T-helper 1 cell treated with Interleukin-12 subunit alpha and Interleukin-12 subunit beta and Interleukin-4 antibody, amounts not matched to agents 30 ng/mL and 1 ng/mL, for 36 hours (primary cell): ENCODE measurements at regions not wholly inside any gene's neighbourhood (a gene's known extent, or its start where the extent isn't known, plus 50 kb on each side); places are given as distances from the start of the nearest gene placed in this dataset.
"Not testable (repeated sequence)": the region's sequence is repeated elsewhere in the genome, so short reads cannot be mapped to it uniquely, and the experiment has no call there.

Source experiments
- intact Hi-C: fragments of 100-400 bp; cut with micrococcal nuclease; formaldehyde crosslinking; loops from one replicate; pipeline ENCODE4 v1.15.1; 2024

- intact Hi-C loops: not testable (repeated sequence)
Measured at GRCh38 chr2:87483093-87483680, 264.7 kb upstream of the PLGLB2 start.

GRCh38 chr2:87484363-87484762 lies 263.5 kb upstream of the PLGLB2 start:
- intact Hi-C loops: not testable (repeated sequence)

- intact Hi-C loops: not testable (repeated sequence)
Measured at GRCh38 chr2:87485455-87485854, 262.4 kb upstream of the PLGLB2 start.

DNA sequence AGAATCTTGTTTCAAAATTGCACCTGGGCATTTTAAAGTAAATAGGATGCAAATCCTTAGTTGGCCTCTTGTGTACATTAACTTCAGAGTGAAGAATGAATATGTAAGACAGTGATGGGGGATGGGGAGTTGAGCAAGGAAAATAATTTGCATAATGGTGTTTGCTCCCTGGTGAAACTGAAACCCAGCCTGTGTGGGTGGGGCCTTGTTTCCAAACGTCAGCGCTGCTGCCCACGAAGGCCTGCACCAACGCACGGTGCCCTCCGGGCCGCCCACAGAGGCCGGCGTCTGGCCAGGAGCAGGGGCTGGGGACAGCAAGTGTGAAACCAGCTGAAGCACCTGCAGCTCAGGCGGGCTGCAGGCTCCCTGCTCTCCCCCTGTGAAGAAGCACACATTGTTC lies 262.0 kb upstream of the PLGLB2 start:
- intact Hi-C loops: not testable (repeated sequence)

GRCh38 chr2:87486413-87486812 lies 261.5 kb upstream of the PLGLB2 start:
- intact Hi-C loops: not testable (repeated sequence)

DNA sequence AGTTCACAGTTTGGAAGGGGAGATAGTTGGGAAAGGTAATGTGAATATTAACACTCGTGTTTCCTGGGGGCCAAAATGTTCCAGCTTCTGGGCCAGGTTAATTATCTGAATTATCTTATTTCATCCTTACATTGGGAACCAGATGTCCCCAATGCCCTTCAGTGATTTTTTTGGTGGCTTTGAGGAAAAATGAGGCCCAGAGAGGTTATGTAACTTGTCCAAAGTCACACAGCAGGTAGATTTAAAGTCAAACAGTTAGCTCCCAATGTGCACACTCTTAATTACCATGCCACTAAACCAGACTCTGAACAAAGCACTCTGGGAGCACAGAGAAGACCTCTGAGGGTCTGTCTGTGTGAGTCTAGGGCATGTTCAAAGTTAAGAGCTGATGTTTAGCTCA lies 259.9 kb upstream of the PLGLB2 start:
- intact Hi-C loops: not testable (repeated sequence)

- intact Hi-C loops: not testable (repeated sequence)
Measured at GRCh38 chr2:87488991-87489390, 258.9 kb upstream of the PLGLB2 start.

DNA sequence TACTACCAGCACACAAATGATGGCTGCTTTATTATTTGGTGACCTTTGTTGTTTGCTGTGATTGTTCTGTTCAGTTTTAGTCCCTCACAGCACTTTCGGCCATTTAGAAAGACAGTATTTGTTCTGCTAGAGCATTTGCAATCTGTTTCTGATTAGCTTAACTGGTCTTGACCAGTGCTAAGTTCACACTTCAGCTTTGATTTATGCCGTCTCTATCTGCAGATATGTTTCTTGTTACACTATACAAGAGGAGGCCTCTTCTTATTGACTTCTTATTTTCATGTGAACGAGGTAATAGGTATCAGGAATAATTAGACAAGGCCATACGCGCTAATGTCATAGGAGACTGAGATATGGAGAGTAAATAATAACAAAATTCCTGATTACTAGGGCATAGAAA lies 253.0 kb upstream of the PLGLB2 start:
- intact Hi-C loops: not testable (repeated sequence)

GRCh38 chr2:87495455-87495854 lies 252.4 kb upstream of the PLGLB2 start:
- intact Hi-C loops: not testable (repeated sequence)

DNA sequence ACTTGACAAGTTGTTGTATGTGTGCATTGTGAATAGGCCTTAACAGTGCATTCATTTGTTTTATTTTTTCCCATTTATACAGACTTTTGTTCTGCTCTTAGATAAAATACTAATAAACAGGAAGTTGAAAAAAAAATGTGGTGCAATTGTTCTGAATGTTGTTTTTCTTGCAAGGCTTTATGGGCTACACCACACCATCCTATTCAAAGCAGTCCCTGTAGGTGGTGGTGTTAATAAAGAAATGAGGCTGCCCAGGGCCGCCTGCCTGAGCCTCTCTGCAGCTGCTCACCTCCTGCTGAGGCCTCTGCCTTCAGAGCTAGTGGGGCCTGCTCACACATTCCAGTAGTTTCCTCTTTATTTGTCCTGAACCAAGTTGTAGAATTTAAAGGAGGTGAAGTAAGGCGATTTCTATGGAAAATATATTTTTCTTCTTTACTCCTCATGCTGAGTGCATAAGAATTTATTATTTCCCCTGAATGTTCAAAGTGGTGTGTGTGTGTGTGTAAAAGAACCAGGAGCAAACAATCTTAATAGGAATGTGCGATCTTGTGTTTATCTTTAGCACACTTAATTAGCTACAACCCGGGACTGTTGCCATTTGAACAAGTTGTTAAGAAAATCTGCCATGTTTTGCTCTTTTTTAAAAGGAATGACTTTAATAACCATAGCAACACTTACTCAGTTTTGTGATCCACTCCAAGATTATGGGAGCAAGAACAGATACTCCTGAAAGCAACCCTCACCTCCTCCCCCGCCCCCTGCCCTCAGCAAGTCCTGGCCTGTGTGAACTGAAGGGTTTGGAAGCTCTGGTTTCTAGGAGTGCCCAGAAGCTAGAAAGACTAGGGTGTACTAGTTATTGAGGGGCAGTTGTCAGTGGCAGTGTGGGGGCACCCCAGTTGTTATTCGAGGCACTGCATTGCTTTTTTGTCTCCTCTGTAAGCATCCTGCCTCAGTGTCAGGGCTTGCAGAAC lies 251.6 kb upstream of the PLGLB2 start:
- intact Hi-C loops: not testable (repeated sequence)

- intact Hi-C loops: not testable (repeated sequence)
Measured at GRCh38 chr2:87497135-87497534, 250.8 kb upstream of the PLGLB2 start.

GRCh38 chr2:87497700-87498099 lies 250.2 kb upstream of the PLGLB2 start:
- intact Hi-C loops: not testable (repeated sequence)

GRCh38 chr2:87498169-87498853 lies 249.6 kb upstream of the PLGLB2 start:
- intact Hi-C loops: not testable (repeated sequence)

- intact Hi-C loops: not testable (repeated sequence)
Measured at GRCh38 chr2:87498854-87499238, 249.0 kb upstream of the PLGLB2 start.

GRCh38 chr2:87499860-87500259 lies 248.0 kb upstream of the PLGLB2 start:
- intact Hi-C loops: not testable (repeated sequence)

DNA sequence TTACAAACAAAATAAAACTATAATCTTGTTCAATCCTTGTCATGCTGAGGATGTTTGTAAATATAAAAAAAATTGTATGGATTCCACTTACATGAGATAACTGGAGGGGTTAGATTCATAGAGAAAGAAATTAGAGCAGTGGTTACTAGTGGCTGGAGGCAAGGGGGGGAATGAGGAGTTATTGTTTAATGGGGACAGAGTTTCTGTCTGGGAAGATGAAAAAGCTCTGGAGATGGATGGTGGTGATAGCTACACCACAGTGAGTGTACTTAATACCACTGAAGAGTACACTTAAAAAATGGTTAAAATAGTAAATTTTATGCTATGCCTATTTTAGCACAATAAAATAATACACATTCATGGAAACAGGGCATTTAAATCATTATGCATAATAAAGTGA lies 247.5 kb upstream of the PLGLB2 start:
- intact Hi-C loops: not testable (repeated sequence)

DNA sequence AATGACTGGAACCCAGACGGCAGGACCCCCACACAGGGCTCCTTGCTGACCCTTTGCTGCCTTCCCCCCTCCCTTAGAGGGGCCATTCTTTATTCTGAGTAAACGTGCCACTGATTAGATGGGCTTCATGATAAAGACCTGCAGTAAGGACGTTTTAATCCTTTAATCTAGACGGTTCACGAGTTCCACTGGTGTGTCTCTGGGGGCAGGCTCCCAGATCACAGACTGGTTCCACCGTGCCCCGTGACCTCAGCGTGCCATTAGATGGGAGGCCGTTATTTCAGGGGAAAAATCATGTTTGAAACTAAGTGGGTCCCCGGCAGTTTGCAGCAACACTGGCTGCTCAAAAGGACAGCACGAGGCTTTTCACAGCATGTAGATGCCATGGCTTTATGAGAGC lies 246.9 kb upstream of the PLGLB2 start:
- intact Hi-C loops: not testable (repeated sequence)

- intact Hi-C loops: not testable (repeated sequence)
Measured at GRCh38 chr2:87502948-87503347, 244.9 kb upstream of the PLGLB2 start.

- intact Hi-C loops: not testable (repeated sequence)
Measured at GRCh38 chr2:87505239-87505638, 242.6 kb upstream of the PLGLB2 start.

GRCh38 chr2:87505909-87506308 lies 242.0 kb upstream of the PLGLB2 start:
- intact Hi-C loops: not testable (repeated sequence)

DNA sequence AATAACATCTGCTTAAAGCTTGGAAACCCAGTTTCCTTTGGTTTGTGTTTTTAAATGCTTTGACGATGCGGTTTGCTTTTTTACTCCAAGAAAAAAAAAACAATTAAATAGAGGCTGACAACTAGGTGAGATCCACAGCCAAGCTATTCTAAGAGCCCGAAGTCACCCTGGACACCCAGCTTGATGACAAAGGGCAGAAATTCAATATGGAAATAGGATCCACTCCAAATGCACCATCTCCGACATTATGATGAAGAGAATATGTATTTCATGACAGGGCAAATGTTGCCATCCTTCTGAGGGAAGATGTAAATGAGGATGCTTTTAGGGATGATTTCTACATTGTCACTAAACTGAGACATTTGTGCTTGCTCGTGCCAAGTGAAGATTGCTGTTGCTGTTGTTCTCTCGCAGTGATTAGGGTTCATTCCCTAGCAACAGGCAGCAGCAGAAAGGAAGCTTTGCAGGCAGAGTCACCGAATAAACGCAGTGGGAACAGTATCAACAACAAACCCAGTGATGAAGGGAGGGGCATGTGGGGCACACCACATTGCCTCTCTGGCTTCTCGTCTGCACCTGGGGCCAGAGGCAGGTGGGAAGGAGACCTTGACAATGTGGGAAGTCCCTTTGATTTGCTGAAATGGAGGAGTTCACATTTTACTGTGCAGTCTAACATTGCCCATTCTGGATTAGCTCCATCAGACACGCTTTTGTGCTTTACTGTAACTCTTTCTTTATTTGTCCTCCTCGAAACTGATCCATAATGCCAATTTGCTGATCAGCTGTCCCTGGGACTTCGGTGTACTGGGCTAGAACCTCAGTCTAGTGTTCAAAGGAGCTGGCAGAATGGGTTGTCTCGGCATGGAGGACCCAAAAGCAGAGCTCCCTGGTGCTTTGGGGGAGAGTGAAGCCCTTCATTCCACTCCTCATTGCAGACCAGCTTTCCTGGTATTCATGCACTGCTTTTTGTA lies 240.2 kb upstream of the PLGLB2 start:
- intact Hi-C loops: not testable (repeated sequence)
